HEK293 (cell line): ENCODE measurements at regions not wholly inside any gene's neighbourhood (a gene's known extent, or its start where the extent isn't known, plus 50 kb on each side); places are given as distances from the start of the nearest gene placed in this dataset.

Experiments used
- CTCF ChIA-PET: fragments of 350-600 bp; formaldehyde crosslinking; extraction: SDS; loops from one replicate; lab custom pipeline; 2021; ENCODE audit warnings: antibody characterized with exemption; lab: Yijun Ruan, JAX
- POLR2A ChIA-PET: fragments of 300-600 bp; formaldehyde crosslinking; extraction: SDS; loops from one replicate; lab custom pipeline; 2020; ENCODE audit warnings: antibody characterized with exemption, inconsistent platforms; lab: Yijun Ruan, JAX
- H3K27ac ChIP-seq: fragments of 200-500 bp; sonication (Bioruptor generic); 2 replicates; pipeline ENCODE4 v1.5.1; 2014; ENCODE audit warnings: low read depth, low read length, control low read depth, inconsistent platforms; ENCODE audit errors: extremely low read depth
- H3K36me3 ChIP-seq, 2 experiments: fragments of 200-500 bp in 1 of 2; sonication (Bioruptor generic) in 1 of 2; 1 replicate in 1 of 2; 2 replicates in 1 of 2; pipeline ENCODE4 v1.5.1; 2014 to 2017; ENCODE audit warnings: inconsistent platforms in 2 of 2, low read length in 2 of 2; ENCODE audit not compliant: control insufficient read depth in 2 of 2, insufficient read depth in 1 of 2
- H3K4me1 ChIP-seq: fragments of 200-500 bp; sonication (Bioruptor generic); 2 replicates; pipeline ENCODE4 v1.5.1; 2014; ENCODE audit warnings: mild to moderate bottlenecking, low read length, inconsistent platforms; ENCODE audit not compliant: control insufficient read depth, insufficient read depth
- H3K4me3 ChIP-seq: 2 replicates; pipeline ENCODE4 v1.5.1; 2011; ENCODE audit warnings: low read depth, mild to moderate bottlenecking, control low read depth, low read length, moderate library complexity
- H3K9me3 ChIP-seq: fragments of 200-500 bp; sonication (Bioruptor generic); 2 replicates; pipeline ENCODE4 v1.5.1; 2014; ENCODE audit warnings: low read depth, low read length, inconsistent platforms; ENCODE audit not compliant: control insufficient read depth, insufficient read depth
- GLIS1 ChIP-seq: fragments of 450-650 bp; formaldehyde crosslinking; IDR thresholded peaks from 2 replicates; pipeline ENCODE4 v1.5.1; 2016; ENCODE audit warnings: missing biosample characterization, missing genetic modification characterization
- KLF16 ChIP-seq: fragments of 450-650 bp; formaldehyde crosslinking; IDR thresholded peaks from 2 replicates; pipeline ENCODE4 v1.5.1; 2017; ENCODE audit warnings: missing biosample characterization, missing genetic modification characterization
- KLF7 ChIP-seq: fragments of 450-650 bp; formaldehyde crosslinking; IDR thresholded peaks from 2 replicates; pipeline ENCODE4 v1.5.1; 2016; ENCODE audit warnings: missing biosample characterization, missing genetic modification characterization, borderline replicate concordance
- RBAK ChIP-seq: fragments of 450-650 bp; formaldehyde crosslinking; IDR thresholded peaks from 2 replicates; pipeline ENCODE4 v1.5.1; 2016; ENCODE audit warnings: missing biosample characterization, missing genetic modification characterization
- SALL2 ChIP-seq: fragments of 450-650 bp; formaldehyde crosslinking; IDR thresholded peaks from 2 replicates; pipeline ENCODE4 v1.5.0; 2017; ENCODE audit warnings: missing biosample characterization, mild to moderate bottlenecking, missing genetic modification characterization, borderline replicate concordance
- TCF7L2 ChIP-seq: IDR thresholded peaks from 2 replicates; pipeline ENCODE4 v1.6.1; 2011; ENCODE audit warnings: low read depth, mild to moderate bottlenecking, inconsistent platforms, low read length, moderate library complexity, borderline replicate concordance
- ZBTB1 ChIP-seq: fragments of 450-650 bp; formaldehyde crosslinking; IDR thresholded peaks from 2 replicates; pipeline ENCODE4 v1.5.1; 2016; ENCODE audit warnings: missing biosample characterization, missing genetic modification characterization
- ZFP3 ChIP-seq: fragments of 450-650 bp; formaldehyde crosslinking; IDR thresholded peaks from 2 replicates; pipeline ENCODE4 v1.5.1; 2016; ENCODE audit warnings: low read depth, missing biosample characterization, missing genetic modification characterization
- ZNF155 ChIP-seq: fragments of 450-650 bp; formaldehyde crosslinking; IDR thresholded peaks from 2 replicates; pipeline ENCODE4 v1.5.1; 2016; ENCODE audit warnings: missing biosample characterization, missing genetic modification characterization
- ZNF175 ChIP-seq: fragments of 450-650 bp; formaldehyde crosslinking; IDR thresholded peaks from 2 replicates; pipeline ENCODE4 v1.5.1; 2016; ENCODE audit warnings: missing biosample characterization, missing genetic modification characterization
- ZNF266 ChIP-seq: fragments of 450-650 bp; formaldehyde crosslinking; IDR thresholded peaks from 2 replicates; pipeline ENCODE4 v1.5.1; 2016; ENCODE audit warnings: missing biosample characterization, missing genetic modification characterization, low read depth
- ZNF449 ChIP-seq: fragments of 450-650 bp; formaldehyde crosslinking; IDR thresholded peaks from 2 replicates; pipeline ENCODE4 v1.5.1; 2017; ENCODE audit warnings: missing biosample characterization, mild to moderate bottlenecking, missing genetic modification characterization, moderate library complexity
- ZNF529 ChIP-seq: fragments of 450-650 bp; formaldehyde crosslinking; IDR thresholded peaks from 2 replicates; pipeline ENCODE4 v1.5.1; 2017; ENCODE audit warnings: missing genetic modification characterization, missing biosample characterization; ENCODE audit not compliant: insufficient replicate concordance
- ZNF610 ChIP-seq: fragments of 450-650 bp; formaldehyde crosslinking; IDR thresholded peaks from 2 replicates; pipeline ENCODE4 v1.5.1; 2016; ENCODE audit warnings: missing biosample characterization, missing genetic modification characterization, borderline replicate concordance
- ZNF707 ChIP-seq: fragments of 450-650 bp; formaldehyde crosslinking; IDR thresholded peaks from 2 replicates; pipeline ENCODE4 v1.5.1; 2016; ENCODE audit warnings: missing biosample characterization, missing genetic modification characterization
- TF ChIP-seq, protein P1 (sequence below): fragments of 450-650 bp; formaldehyde crosslinking; IDR thresholded peaks from 2 replicates; pipeline ENCODE4 v1.5.1; 2016; ENCODE audit warnings: missing biosample characterization, missing genetic modification characterization
- TF ChIP-seq, protein P2 (sequence below): fragments of 450-650 bp; formaldehyde crosslinking; IDR thresholded peaks from 2 replicates; pipeline ENCODE4 v1.5.1; 2016; ENCODE audit warnings: missing biosample characterization, missing genetic modification characterization
- TF ChIP-seq, protein P3 (sequence below): fragments of 450-650 bp; formaldehyde crosslinking; conservative IDR thresholded peaks from 2 replicates; pipeline ENCODE4 v1.5.1; 2016; ENCODE audit warnings: low read depth, missing biosample characterization, missing genetic modification characterization
- TF ChIP-seq, protein P4 (sequence below): fragments of 450-650 bp; formaldehyde crosslinking; IDR thresholded peaks from 2 replicates; pipeline ENCODE4 v1.5.1; 2016; ENCODE audit warnings: missing biosample characterization, missing genetic modification characterization, borderline replicate concordance

DNA sequence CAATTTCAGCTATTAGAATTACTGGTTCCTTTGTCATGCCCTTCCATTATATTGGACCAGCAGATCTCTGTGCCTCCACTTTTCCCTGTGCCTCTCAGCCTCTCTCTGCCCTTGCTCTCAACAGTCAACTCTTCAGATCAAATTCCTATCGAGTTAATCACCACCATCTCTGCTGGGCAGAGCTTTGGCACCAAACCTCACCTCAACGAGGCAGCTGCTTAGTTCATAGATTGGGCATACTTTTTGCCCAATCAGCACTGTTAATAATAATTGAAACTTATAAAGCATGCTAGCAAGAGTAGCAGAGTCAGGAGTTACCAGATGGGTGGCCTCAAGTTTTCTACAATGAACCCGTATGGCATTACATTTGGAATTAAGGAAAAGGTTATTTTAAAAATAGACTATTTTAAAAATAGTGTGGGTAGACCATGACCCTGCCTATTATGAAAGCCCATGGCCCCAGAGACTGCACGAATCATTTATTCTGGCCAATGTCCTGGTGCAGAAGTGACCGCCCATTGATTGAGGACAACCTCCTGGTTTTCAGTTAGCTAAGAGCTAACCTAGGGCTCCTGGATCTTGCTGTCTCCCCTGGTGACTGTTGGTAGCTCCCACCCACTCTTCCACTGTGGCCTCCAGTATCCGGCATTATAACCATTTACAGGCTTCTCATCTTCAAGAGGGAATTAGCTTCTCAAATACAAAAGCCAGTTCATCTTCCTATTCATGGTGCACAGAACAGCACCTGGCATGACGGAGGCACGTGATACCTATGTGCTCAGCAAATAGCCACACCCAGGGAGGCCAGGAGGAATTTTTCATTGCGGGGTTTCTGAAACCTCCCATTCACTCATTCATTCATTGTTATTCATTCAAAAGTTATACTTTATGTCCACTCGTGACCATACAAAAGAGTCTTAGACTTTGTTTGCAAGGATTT is 265.4 kb downstream of the INHBA start:
- CTCF ChIA-PET = no interaction called here
- no peak overlapping the region for H3K27ac ChIP-seq
- no peaks in the 10 kb centered on the region for H3K36me3 ChIP-seq
- H3K4me3 ChIP-seq = no peak overlapping the region
- POLR2A ChIA-PET = no interaction called here
- TF ChIP-seq ZNF266 (tag by site-specific recombination) (no peak), ZNF155 (tag by site-specific recombination) (no peak), ZNF449 (tag by site-specific recombination) (no peak), GLIS1 (tag by site-specific recombination) (no peak), KLF16 (no peak), ZFP3 (tag by site-specific recombination) (no peak), ZNF610 (tag by site-specific recombination) (no peak)
- TF ChIP-seq, protein P1, sequence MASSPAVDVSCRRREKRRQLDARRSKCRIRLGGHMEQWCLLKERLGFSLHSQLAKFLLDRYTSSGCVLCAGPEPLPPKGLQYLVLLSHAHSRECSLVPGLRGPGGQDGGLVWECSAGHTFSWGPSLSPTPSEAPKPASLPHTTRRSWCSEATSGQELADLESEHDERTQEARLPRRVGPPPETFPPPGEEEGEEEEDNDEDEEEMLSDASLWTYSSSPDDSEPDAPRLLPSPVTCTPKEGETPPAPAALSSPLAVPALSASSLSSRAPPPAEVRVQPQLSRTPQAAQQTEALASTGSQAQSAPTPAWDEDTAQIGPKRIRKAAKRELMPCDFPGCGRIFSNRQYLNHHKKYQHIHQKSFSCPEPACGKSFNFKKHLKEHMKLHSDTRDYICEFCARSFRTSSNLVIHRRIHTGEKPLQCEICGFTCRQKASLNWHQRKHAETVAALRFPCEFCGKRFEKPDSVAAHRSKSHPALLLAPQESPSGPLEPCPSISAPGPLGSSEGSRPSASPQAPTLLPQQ = no peak
- no peaks in the 10 kb centered on the region for H3K9me3 ChIP-seq
- H3K4me1 ChIP-seq = no peaks in the 10 kb centered on the region

DNA sequence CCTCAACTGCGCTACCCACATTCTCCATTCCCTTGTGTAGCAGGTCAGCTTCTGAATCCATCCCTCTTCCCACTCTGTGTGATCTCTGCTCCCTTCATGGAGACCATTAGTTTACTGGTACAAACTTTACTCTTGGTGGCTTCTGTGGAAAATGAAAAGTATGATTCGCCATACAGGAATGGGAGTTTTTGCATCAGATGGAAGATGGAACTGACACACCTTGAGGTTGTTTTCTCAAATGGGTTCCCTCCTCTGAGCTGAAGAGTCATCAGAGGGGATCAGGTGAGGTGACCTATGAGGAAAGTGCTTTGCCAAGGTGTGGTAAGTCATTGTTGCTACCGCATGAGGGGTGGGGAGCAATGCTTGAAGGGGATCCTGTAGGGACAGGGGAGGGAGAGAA is 266.8 kb downstream of the INHBA start:
- CTCF ChIA-PET = interaction anchor here (0.7 kb wide), 1 partner anchor 120 kb away, joined by 4 read pairs; no protein-coding TSS in a partner anchor
- H3K4me3 ChIP-seq = no peak overlapping the region
- no peak overlapping the region for H3K27ac ChIP-seq
- H3K4me1 ChIP-seq = no peaks in the 10 kb centered on the region
- H3K9me3 ChIP-seq = no peaks in the 10 kb centered on the region
- POLR2A ChIA-PET = no interaction called here
- H3K36me3 ChIP-seq = no peaks in the 10 kb centered on the region
- TF ChIP-seq RBAK (tag by site-specific recombination) = no peak
- no peak for TF ChIP-seq KLF7 (tag by site-specific recombination)
- no peak for TF ChIP-seq TCF7L2
- TF ChIP-seq ZNF707 (tag by site-specific recombination) = no peak
- TF ChIP-seq, protein P2, sequence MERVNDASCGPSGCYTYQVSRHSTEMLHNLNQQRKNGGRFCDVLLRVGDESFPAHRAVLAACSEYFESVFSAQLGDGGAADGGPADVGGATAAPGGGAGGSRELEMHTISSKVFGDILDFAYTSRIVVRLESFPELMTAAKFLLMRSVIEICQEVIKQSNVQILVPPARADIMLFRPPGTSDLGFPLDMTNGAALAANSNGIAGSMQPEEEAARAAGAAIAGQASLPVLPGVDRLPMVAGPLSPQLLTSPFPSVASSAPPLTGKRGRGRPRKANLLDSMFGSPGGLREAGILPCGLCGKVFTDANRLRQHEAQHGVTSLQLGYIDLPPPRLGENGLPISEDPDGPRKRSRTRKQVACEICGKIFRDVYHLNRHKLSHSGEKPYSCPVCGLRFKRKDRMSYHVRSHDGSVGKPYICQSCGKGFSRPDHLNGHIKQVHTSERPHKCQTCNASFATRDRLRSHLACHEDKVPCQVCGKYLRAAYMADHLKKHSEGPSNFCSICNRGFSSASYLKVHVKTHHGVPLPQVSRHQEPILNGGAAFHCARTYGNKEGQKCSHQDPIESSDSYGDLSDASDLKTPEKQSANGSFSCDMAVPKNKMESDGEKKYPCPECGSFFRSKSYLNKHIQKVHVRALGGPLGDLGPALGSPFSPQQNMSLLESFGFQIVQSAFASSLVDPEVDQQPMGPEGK (tag by site-specific recombination) = no peak
- no peak for TF ChIP-seq ZNF529 (tag by site-specific recombination)
- TF ChIP-seq, protein P3, sequence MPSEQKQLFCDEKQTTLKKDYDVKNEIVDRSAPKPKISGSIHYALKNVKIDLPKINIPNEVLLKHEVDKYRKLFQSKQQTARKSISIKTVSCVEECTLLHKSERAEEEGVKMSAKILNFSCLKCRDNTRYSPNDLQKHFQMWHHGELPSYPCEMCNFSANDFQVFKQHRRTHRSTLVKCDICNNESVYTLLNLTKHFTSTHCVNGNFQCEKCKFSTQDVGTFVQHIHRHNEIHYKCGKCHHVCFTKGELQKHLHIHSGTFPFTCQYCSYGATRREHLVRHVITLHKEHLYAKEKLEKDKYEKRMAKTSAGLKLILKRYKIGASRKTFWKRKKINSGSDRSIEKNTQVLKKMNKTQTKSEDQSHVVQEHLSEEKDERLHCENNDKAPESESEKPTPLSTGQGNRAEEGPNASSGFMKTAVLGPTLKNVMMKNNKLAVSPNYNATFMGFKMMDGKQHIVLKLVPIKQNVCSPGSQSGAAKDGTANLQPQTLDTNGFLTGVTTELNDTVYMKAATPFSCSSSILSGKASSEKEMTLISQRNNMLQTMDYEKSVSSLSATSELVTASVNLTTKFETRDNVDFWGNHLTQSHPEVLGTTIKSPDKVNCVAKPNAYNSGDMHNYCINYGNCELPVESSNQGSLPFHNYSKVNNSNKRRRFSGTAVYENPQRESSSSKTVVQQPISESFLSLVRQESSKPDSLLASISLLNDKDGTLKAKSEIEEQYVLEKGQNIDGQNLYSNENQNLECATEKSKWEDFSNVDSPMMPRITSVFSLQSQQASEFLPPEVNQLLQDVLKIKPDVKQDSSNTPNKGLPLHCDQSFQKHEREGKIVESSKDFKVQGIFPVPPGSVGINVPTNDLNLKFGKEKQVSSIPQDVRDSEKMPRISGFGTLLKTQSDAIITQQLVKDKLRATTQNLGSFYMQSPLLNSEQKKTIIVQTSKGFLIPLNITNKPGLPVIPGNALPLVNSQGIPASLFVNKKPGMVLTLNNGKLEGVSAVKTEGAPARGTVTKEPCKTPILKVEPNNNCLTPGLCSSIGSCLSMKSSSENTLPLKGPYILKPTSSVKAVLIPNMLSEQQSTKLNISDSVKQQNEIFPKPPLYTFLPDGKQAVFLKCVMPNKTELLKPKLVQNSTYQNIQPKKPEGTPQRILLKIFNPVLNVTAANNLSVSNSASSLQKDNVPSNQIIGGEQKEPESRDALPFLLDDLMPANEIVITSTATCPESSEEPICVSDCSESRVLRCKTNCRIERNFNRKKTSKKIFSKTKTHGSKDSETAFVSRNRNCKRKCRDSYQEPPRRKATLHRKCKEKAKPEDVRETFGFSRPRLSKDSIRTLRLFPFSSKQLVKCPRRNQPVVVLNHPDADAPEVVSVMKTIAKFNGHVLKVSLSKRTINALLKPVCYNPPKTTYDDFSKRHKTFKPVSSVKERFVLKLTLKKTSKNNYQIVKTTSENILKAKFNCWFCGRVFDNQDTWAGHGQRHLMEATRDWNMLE (tag by site-specific recombination) = no peak
- TF ChIP-seq ZBTB1 (tag by site-specific recombination) = no peak
- TF ChIP-seq, protein P4, sequence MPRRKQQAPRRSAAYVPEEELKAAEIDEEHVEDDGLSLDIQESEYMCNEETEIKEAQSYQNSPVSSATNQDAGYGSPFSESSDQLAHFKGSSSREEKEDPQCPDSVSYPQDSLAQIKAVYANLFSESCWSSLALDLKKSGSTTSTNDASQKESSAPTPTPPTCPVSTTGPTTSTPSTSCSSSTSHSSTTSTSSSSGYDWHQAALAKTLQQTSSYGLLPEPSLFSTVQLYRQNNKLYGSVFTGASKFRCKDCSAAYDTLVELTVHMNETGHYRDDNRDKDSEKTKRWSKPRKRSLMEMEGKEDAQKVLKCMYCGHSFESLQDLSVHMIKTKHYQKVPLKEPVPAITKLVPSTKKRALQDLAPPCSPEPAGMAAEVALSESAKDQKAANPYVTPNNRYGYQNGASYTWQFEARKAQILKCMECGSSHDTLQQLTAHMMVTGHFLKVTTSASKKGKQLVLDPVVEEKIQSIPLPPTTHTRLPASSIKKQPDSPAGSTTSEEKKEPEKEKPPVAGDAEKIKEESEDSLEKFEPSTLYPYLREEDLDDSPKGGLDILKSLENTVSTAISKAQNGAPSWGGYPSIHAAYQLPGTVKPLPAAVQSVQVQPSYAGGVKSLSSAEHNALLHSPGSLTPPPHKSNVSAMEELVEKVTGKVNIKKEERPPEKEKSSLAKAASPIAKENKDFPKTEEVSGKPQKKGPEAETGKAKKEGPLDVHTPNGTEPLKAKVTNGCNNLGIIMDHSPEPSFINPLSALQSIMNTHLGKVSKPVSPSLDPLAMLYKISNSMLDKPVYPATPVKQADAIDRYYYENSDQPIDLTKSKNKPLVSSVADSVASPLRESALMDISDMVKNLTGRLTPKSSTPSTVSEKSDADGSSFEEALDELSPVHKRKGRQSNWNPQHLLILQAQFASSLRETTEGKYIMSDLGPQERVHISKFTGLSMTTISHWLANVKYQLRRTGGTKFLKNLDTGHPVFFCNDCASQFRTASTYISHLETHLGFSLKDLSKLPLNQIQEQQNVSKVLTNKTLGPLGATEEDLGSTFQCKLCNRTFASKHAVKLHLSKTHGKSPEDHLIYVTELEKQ (tag by site-specific recombination) = no peak
- no peak for TF ChIP-seq ZNF175
- TF ChIP-seq SALL2 (tag by site-specific recombination) = no peak
